Activated T-helper 2 cell treated with anti-CD3 and anti-CD28 coated beads, Interferon-gamma antibody, Interleukin-2, Interleukin-4, amounts not matched to agents 10 μg/mL and 5 μg/mL and 100 μg/mL, durations not matched to agents 14 hours and 24 hours and 36 hours (primary cell): ENCODE measurements at regions not wholly inside any gene's neighbourhood (a gene's known extent, or its start where the extent isn't known, plus 50 kb on each side); places are given as distances from the start of the nearest gene placed in this dataset.

Experiments used
- DNase-seq: peaks from one replicate; pipeline ENCODE4 v3.0.0; 2021; ENCODE audit warnings: low spot score
- H3K27ac Mint-ChIP-seq: one replicate; pipeline ENCODE4 v1.8.0; 2021; ENCODE audit warnings: mixed read lengths
- H3K27me3 Mint-ChIP-seq: one replicate; pipeline ENCODE4 v1.8.0; 2021; ENCODE audit warnings: low read depth, mixed read lengths
- H3K36me3 Mint-ChIP-seq: one replicate; pipeline ENCODE4 v1.8.0; 2021; ENCODE audit warnings: low read depth, mixed read lengths
- H3K4me1 Mint-ChIP-seq: one replicate; pipeline ENCODE4 v1.8.0; 2021; ENCODE audit warnings: low read depth, mixed read lengths
- H3K4me3 Mint-ChIP-seq: one replicate; pipeline ENCODE4 v1.8.0; 2021; ENCODE audit warnings: low read depth, mild to moderate bottlenecking, moderate library complexity, mixed read lengths
- H3K9me3 Mint-ChIP-seq: one replicate; pipeline ENCODE4 v1.8.0; 2021; ENCODE audit warnings: mixed read lengths
- intact Hi-C: fragments of 100-400 bp; cut with micrococcal nuclease; formaldehyde crosslinking; loops from one replicate; pipeline ENCODE4 v1.15.1; 2023

GRCh38 chr9:86639287-86639686 is 285.1 kb upstream of the TUT7 start:
- Mint-ChIP-seq H3K27ac (no peak overlapping the region), H3K27me3 (no peaks in the 10 kb centered on the region), H3K36me3 (no peaks in the 10 kb centered on the region), H3K9me3 (no peaks in the 10 kb centered on the region), H3K4me1 (peaks cover 2% of the 10 kb centered on the region), H3K4me3 (no peak overlapping the region)
- intact Hi-C loops: no loop called here
- no peak for DNase-seq

GRCh38 chr9:86638109-86638508 is 283.9 kb upstream of the TUT7 start:
- intact Hi-C loops: no loop called here
- Mint-ChIP-seq H3K4me1 (peaks cover 2% of the 10 kb centered on the region), H3K4me3 (no peak overlapping the region), H3K9me3 (no peaks in the 10 kb centered on the region), H3K27ac (no peak overlapping the region), H3K27me3 (no peaks in the 10 kb centered on the region), H3K36me3 (no peaks in the 10 kb centered on the region)
- DNase-seq: no peak

- intact Hi-C loops: no loop called here
- Mint-ChIP-seq H3K4me1 (peaks cover 2% of the 10 kb centered on the region), H3K36me3 (no peaks in the 10 kb centered on the region), H3K27me3 (no peaks in the 10 kb centered on the region), H3K27ac (no peak overlapping the region), H3K9me3 (no peaks in the 10 kb centered on the region), H3K4me3 (no peak overlapping the region)
- no peak for DNase-seq
Measured at GRCh38 chr9:86637515-86637914, 283.3 kb upstream of the TUT7 start.

GRCh38 chr9:86636519-86636918 is 282.3 kb upstream of the TUT7 start:
- Mint-ChIP-seq H3K27ac (no peak overlapping the region), H3K4me3 (no peak overlapping the region), H3K36me3 (no peaks in the 10 kb centered on the region), H3K27me3 (no peaks in the 10 kb centered on the region), H3K9me3 (no peaks in the 10 kb centered on the region), H3K4me1 (peaks cover 2% of the 10 kb centered on the region)
- no peak for DNase-seq
- intact Hi-C loops: no loop called here

GRCh38 chr9:86636038-86636437 is 281.8 kb upstream of the TUT7 start:
- DNase-seq: no peak
- Mint-ChIP-seq H3K4me1 (peaks cover 2% of the 10 kb centered on the region), H3K36me3 (no peaks in the 10 kb centered on the region), H3K27ac (no peak overlapping the region), H3K27me3 (no peaks in the 10 kb centered on the region), H3K9me3 (no peaks in the 10 kb centered on the region), H3K4me3 (no peak overlapping the region)
- intact Hi-C loops: no loop called here

DNA sequence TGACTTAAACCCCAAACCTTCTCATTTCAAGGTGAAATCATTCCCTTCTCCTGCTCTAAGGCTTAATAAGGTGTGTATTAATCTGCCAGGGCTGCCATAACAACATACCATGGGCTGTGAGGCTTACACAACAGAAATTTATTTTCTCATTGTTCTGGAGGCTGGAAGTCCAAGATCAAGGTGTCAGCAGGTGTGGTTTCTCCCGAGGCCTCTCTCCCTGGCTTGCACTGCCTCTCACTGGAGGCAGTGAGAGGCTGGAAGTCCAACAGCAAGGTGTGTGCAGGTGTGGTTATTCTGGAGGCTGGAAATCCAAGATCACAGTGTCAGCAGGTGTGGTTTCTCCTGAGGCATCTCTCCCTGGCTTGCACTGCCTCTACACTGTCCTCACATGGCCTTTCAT is 280.3 kb upstream of the TUT7 start:
- intact Hi-C loops: no loop called here
- H3K36me3 Mint-ChIP-seq: no peaks in the 10 kb centered on the region
- peaks cover 2% of the 10 kb centered on the region for H3K4me1 Mint-ChIP-seq
- no peak for DNase-seq
- no peak overlapping the region for H3K4me3 Mint-ChIP-seq
- no peaks in the 10 kb centered on the region for H3K9me3 Mint-ChIP-seq
- no peak overlapping the region for H3K27ac Mint-ChIP-seq
- no peaks in the 10 kb centered on the region for H3K27me3 Mint-ChIP-seq

DNA sequence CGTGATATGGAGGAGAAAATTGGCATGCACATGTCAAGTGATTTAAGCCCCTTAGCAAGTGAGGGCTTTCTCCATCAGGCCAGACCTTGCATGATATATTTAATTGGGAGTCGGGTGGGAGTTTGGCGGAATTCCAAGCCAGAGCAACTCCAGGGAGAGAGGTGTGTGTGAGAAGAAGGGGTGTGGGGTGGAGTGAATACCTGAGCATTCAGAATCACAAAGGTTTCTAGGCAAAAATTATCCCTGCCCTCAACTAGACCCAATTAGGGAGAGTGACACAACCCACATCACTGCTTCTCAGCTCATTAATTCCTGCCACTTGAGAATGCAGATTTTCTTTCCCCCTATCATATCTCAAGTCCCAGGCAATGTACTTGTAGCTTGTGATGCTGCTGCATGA is 279.7 kb upstream of the TUT7 start:
- no peaks in the 10 kb centered on the region for H3K27me3 Mint-ChIP-seq
- intact Hi-C loops: no loop called here
- no peaks in the 10 kb centered on the region for H3K9me3 Mint-ChIP-seq
- no peak overlapping the region for H3K27ac Mint-ChIP-seq
- no peak overlapping the region for H3K4me3 Mint-ChIP-seq
- no peak for DNase-seq
- H3K4me1 Mint-ChIP-seq: peaks cover 2% of the 10 kb centered on the region
- H3K36me3 Mint-ChIP-seq: no peaks in the 10 kb centered on the region

DNA sequence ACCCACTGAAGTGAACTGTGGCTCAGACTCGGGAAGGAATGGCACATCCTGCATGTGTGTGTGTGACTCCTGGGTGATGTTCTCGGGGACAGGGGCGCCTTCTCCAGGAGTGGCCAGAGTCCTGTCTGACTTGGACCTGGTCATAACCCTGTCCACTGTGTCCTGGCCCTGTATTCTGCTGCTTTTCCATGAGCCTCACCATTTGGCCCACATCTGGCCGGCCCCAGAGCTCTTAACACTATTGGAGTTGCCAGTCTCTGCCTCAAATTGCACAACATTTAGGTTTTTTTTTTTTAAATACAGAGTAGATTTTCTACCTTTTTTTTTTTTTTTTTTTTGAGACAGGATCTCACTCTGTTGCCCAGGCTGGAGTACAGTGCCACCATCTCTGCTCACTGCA is 278.3 kb upstream of the TUT7 start:
- Mint-ChIP-seq H3K36me3 (no peaks in the 10 kb centered on the region), H3K4me3 (no peak overlapping the region), H3K9me3 (no peaks in the 10 kb centered on the region), H3K27me3 (no peaks in the 10 kb centered on the region), H3K27ac (no peak overlapping the region), H3K4me1 (peaks cover 2% of the 10 kb centered on the region)
- DNase-seq: no peak
- intact Hi-C loops: no loop called here

- Mint-ChIP-seq H3K27me3 (no peaks in the 10 kb centered on the region), H3K36me3 (no peaks in the 10 kb centered on the region), H3K27ac (no peak overlapping the region), H3K4me1 (no peaks in the 10 kb centered on the region), H3K9me3 (no peaks in the 10 kb centered on the region), H3K4me3 (no peak overlapping the region)
- intact Hi-C loops: no loop called here
- DNase-seq: no peak
Measured at GRCh38 chr9:86629530-86629929, 275.3 kb upstream of the TUT7 start.

DNA sequence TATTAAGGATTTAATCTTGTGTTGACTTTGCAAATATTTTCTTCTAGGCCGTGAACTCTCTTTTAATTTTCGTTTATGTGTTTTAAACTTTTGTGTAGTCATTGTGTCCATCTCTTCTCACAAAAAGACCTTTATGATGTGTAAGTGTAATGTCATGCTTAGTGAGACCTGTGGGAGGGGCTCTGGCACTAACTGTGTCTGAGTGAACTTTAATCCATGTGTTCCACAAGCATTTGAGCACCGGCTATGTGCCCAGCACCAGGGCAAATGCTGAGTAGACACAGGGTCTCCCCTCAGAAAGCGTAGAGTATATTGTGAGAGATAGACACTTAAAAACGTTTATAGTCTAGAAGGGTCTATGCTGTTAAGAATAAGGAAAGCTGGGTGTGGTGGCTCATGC is 272.6 kb upstream of the TUT7 start:
- intact Hi-C loops: no loop called here
- Mint-ChIP-seq H3K36me3 (no peaks in the 10 kb centered on the region), H3K9me3 (no peaks in the 10 kb centered on the region), H3K4me1 (no peaks in the 10 kb centered on the region), H3K4me3 (no peak overlapping the region), H3K27ac (no peak overlapping the region), H3K27me3 (no peaks in the 10 kb centered on the region)
- DNase-seq: no peak

DNA sequence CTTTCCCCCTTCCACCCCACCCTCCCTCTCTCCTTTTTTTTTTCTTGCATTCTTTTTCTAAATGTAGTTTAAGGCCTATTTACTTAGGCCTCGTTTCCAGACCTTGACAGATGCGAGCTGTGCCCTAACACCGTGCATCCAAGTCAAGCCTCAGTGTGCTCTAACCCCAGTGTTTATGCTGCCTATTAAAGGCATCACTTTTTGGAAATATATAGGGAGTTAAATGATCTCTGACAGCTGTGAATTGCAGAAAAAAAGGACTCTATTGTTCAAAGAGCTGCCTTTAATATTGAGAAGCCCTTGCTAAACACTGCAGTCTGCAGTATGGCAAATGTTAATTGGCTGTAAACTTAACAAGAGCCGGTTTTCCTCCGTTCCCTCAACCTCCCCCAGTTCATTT is 270.4 kb upstream of the TUT7 start:
- DNase-seq: no peak
- no peak overlapping the region for H3K27ac Mint-ChIP-seq
- H3K4me1 Mint-ChIP-seq: no peaks in the 10 kb centered on the region
- H3K27me3 Mint-ChIP-seq: no peaks in the 10 kb centered on the region
- no peaks in the 10 kb centered on the region for H3K36me3 Mint-ChIP-seq
- H3K9me3 Mint-ChIP-seq: no peaks in the 10 kb centered on the region
- intact Hi-C loops: no loop called here
- no peak overlapping the region for H3K4me3 Mint-ChIP-seq

DNA sequence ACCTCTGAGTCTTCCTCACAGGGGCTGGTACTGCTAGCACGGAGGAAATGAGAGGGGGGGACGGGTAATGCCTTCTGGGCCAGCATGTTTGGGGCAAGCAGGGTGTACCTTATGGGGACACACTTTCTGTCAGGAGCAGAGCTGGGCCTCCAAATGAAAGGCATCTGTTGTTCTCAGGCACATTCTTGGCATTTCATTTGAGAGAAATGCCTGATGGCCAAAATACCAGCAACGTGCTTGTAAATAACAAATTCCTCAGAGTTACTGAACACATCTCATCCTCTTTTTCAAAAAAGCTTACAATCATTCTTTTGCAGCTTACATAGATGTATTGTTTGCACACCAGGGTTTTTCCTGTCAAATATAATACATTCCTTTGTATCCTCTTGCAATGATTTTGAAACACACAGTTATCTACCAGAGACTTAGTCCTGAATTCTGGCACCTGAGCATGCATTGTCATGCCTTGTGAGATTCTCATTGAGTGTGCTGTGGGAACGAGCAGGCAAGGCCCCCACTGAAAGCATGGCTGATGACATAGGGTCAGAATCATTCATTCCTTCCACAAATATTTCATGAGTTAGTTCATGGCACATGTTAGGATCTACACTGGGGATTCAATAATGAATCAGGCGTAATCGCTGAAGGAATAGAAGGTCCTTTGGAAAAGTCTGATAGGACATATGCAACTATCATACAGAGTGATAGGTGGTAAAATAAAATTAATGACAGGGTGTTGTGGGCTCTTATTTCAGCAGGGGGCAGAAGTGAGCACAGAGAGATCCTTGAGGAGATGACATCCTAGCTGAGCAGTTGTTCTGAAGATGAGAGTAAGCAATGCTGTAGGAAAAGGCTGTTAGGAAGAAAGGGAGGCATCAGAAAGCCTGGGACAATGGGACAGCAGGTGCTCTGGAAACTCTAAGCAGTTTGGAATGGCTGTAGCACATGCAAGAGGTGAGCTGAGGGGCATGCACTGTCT is 260.9 kb upstream of the TUT7 start:
- no peak overlapping the region for H3K27ac Mint-ChIP-seq
- no peaks in the 10 kb centered on the region for H3K27me3 Mint-ChIP-seq
- H3K4me3 Mint-ChIP-seq: no peak overlapping the region
- no peaks in the 10 kb centered on the region for H3K36me3 Mint-ChIP-seq
- intact Hi-C loops: loop anchor here (10.0 kb wide), 1 partner anchor 710 kb away; no protein-coding TSS in a partner anchor
- DNase-seq: no peak
- no peaks in the 10 kb centered on the region for H3K9me3 Mint-ChIP-seq
- H3K4me1 Mint-ChIP-seq: no peaks in the 10 kb centered on the region

DNA sequence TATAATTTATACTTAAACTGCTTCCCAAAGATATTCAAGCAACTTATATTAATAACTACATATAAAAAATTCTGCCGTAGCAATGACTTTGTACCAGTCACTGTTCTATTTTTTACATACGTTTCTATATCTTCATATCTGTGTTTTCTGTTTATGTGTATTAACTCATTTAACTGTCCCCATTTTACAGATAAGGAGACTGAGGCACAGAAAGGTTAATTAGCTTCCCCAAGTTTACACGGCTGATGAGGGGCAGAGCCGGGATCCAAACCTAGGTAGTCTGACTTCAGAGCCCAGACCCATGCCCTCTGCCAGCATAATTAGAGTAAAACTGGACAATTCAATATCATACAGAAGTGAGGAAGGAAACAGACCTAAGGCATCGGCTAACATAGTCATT is 259.7 kb upstream of the TUT7 start:
- no peaks in the 10 kb centered on the region for H3K4me1 Mint-ChIP-seq
- H3K36me3 Mint-ChIP-seq: no peaks in the 10 kb centered on the region
- H3K27me3 Mint-ChIP-seq: no peaks in the 10 kb centered on the region
- no peak overlapping the region for H3K27ac Mint-ChIP-seq
- no peaks in the 10 kb centered on the region for H3K9me3 Mint-ChIP-seq
- no peak for DNase-seq
- intact Hi-C loops: loop anchor here (10.0 kb wide), 1 partner anchor 711 kb away; no protein-coding TSS in a partner anchor
- no peak overlapping the region for H3K4me3 Mint-ChIP-seq
